Brain microvascular endothelial cell (primary cell): ENCODE measurements at regions not wholly inside any gene's neighbourhood (a gene's known extent, or its start where the extent isn't known, plus 50 kb on each side); places are given as distances from the start of the nearest gene placed in this dataset.

Experiments used
- DNase-seq: peaks from one replicate; pipeline ENCODE4 v3.0.0-alpha.2; 2020
- H3K27ac ChIP-seq: fragments of 250-450 bp; sonication (Bioruptor Pico); 2 replicates; pipeline ENCODE4 v1.5.1; 2020; ENCODE audit warnings: mild to moderate bottlenecking, moderate library complexity
- H3K27me3 ChIP-seq: fragments of 250-450 bp; sonication (Bioruptor Pico); replicated peaks from 2 replicates; pipeline ENCODE4 v1.5.1; 2020; ENCODE audit warnings: mild to moderate bottlenecking
- H3K36me3 ChIP-seq: fragments of 250-450 bp; sonication (Bioruptor Pico); replicated peaks from 2 replicates; pipeline ENCODE4 v1.5.1; 2020; ENCODE audit warnings: mild to moderate bottlenecking
- H3K4me3 ChIP-seq: 2 replicates; pipeline ENCODE4 v1.5.1; 2011; ENCODE audit warnings: low read depth, mild to moderate bottlenecking, control low read depth, low read length, moderate library complexity
- CTCF ChIP-seq: IDR thresholded peaks from 2 replicates; pipeline ENCODE4 v1.5.1; 2011; ENCODE audit warnings: low read depth, mild to moderate bottlenecking, moderate library complexity, low read length, control low read depth, inconsistent platforms; ENCODE audit errors: missing control alignments
- in situ Hi-C: cut with HindIII; loops from 2 replicates; pipeline ENCODE4 v1.10.0; 2017; ENCODE audit warnings: low sequenced_read_pairs, low pct_ligation_motif_present

- Histone ChIP-seq H3K27ac (no peak overlapping the region), H3K36me3 (no peaks in the 10 kb centered on the region), H3K27me3 (no peaks in the 10 kb centered on the region), H3K4me3 (no peak overlapping the region)
- no peak for DNase-seq
- in situ Hi-C loops = no loop called here
- TF ChIP-seq CTCF = no peak
These were observed 74.1 kb upstream of the CPEB4 start for GRCh38 chr5:173814053-173814452.

DNA sequence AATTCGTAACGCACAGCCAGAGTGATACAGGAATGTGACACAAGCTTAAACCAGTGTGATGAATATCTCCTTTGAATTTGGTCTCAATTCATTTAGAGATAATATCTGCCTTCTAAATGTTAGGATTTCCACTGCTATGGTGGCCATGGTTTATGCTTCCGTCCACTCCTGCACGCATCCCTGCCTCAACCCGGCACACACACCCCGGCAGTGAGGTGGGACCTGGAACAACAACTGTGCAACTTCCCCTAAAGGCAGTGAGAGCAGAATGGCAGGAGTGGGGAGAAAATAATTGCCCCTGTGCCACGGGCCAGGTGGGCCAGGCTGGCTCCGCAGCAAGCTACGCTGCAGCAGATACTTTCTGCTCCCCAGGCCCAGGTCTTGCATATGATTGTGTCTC is 72.6 kb upstream of the CPEB4 start:
- no peak for DNase-seq
- no peak for TF ChIP-seq CTCF
- H3K36me3 ChIP-seq = no peaks in the 10 kb centered on the region
- no peak overlapping the region for H3K27ac ChIP-seq
- H3K27me3 ChIP-seq = no peaks in the 10 kb centered on the region
- H3K4me3 ChIP-seq = no peak overlapping the region
- in situ Hi-C loops = no loop called here

- DNase-seq = no peak
- no peak for TF ChIP-seq CTCF
- in situ Hi-C loops = no loop called here
- H3K36me3 ChIP-seq = no peaks in the 10 kb centered on the region
- H3K27me3 ChIP-seq = no peaks in the 10 kb centered on the region
- no peak overlapping the region for H3K27ac ChIP-seq
- no peak overlapping the region for H3K4me3 ChIP-seq
These were observed 71.4 kb upstream of the CPEB4 start for GRCh38 chr5:173816728-173817127.

GRCh38 chr5:173817561-173817960 is 70.6 kb upstream of the CPEB4 start:
- Histone ChIP-seq H3K36me3 (no peaks in the 10 kb centered on the region), H3K27me3 (no peaks in the 10 kb centered on the region), H3K27ac (no peak overlapping the region), H3K4me3 (no peak overlapping the region)
- in situ Hi-C loops = no loop called here
- TF ChIP-seq CTCF = no peak
- no peak for DNase-seq

GRCh38 chr5:173819521-173819920 is 68.6 kb upstream of the CPEB4 start:
- H3K27me3 ChIP-seq = no peaks in the 10 kb centered on the region
- no peak overlapping the region for H3K27ac ChIP-seq
- no peaks in the 10 kb centered on the region for H3K36me3 ChIP-seq
- H3K4me3 ChIP-seq = no peak overlapping the region
- in situ Hi-C loops = no loop called here
- no peak for TF ChIP-seq CTCF
- no peak for DNase-seq

GRCh38 chr5:173823274-173823644 is 64.9 kb upstream of the CPEB4 start:
- H3K27me3 ChIP-seq = no peaks in the 10 kb centered on the region
- H3K4me3 ChIP-seq = no peak overlapping the region
- H3K36me3 ChIP-seq = no peaks in the 10 kb centered on the region
- TF ChIP-seq CTCF = no peak
- no peak overlapping the region for H3K27ac ChIP-seq
- no peak for DNase-seq
- in situ Hi-C loops = no loop called here
